Urothelium cell line (cell line): ENCODE measurements at regions not wholly inside any gene's neighbourhood (a gene's known extent, or its start where the extent isn't known, plus 50 kb on each side); places are given as distances from the start of the nearest gene placed in this dataset.
"Not testable (repeated sequence)": the region's sequence is repeated elsewhere in the genome, so short reads cannot be mapped to it uniquely, and the experiment has no call there.

Experiments used
- DNase-seq: peaks from one replicate; pipeline ENCODE4 v3.0.0; 2011; ENCODE audit warnings: low spot score, mixed read lengths
- FAIRE-seq: peaks from 2 replicates; lab custom pipeline; 2011; peaks lifted over from hg19 to GRCh38; lab: Jason Lieb, UNC

GRCh38 chr20:51961964-51962761 lies 159.8 kb upstream of the SALL4 start:
- DNase-seq = no peak
- no peak for FAIRE-seq

DNA sequence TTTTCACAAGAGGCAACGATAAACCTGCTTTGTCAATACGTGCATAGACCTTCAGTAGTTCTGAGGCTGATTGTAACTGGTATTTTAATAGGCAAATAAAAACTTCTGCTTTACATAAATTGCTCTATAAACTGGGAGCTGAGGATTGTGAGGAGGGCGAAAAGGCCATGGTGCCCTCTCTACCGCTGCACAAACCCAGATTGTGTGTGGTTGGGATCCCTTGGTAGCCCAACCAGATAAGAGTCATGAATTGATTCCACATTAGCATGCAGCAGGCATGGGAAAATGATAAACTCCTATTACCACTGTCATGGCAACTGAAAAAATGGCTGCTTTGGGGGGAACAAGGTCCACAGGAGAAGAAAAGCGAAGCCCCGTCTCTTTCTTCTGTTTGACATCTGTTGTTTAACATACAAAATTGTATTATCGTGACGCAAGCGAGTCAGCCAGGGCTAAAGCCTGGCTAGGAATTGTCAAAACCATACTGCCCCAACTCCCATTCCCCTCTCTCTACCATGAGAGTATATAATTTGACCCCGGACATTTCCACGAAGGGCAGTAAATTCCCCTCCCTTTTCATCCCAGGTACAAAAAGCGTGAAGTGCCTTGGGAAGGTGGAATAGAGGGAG lies 157.8 kb upstream of the SALL4 start:
- no peak for DNase-seq
- no peak for FAIRE-seq

GRCh38 chr20:51959066-51959542 lies 156.8 kb upstream of the SALL4 start:
- DNase-seq (no peak), FAIRE-seq (no peak)

DNA sequence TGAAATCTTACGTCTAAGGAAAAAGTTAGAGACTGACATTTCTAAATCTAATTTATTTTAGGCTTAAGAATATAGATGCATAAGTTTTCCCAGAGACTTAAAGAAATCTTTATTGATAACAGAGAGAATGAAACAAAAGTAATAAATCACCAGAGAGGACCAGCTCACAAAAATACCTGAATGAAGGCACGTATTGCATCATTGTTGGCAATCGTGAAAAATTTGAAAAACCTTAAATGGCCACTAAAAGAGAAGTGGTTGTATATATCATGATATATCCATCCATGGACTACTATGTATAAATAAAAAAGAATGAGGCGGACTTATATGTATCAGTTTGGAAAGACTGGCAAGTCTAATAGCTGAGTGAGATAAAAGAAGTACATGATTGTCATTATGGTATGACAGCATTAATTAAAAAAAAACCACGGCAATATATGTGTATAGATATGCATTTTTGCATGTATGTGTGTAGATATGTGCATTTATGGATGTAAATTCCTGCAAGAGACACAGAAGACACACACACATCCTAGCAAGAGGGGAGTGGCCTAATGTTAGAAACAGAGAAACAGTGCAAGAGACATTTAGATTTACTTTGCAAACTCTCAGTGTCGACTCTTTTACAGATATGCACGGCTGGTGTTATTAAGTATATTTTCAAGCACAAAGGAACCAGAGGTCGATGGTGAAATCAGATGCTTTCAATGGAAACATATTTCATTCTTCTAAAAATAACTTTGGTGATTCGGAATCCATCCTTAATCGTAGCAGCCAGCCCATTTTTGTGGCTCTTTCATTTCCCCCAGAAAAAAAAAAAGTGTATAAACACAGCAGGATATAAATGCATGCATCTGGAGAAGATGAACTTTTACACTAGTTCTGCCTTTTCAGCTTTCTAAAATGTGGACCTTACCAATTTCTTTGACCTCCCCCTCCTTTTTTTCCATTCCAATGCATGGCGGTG lies 156.1 kb upstream of the SALL4 start:
- FAIRE-seq = no peak
- DNase-seq = no peak

DNA sequence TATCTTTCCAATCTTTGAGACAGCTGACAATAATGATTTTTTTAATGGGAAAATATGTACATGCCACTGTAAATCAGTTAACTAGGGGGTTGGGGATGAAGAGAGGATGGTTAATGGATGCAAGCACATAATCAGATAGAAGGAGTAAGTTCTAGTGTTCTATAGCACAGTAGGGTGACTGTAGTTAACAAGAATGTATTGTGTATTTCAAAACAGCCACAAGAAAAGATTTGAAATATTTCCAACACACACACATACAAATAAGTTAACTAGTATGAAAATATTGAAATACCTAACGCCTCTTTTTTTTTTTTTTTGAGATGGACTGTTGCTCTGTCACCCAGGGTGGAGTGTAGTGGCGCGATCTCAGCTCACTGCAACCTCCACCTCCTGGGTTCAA lies 153.4 kb upstream of the SALL4 start:
- DNase-seq = no peak
- FAIRE-seq = peak; percentile 58

DNA sequence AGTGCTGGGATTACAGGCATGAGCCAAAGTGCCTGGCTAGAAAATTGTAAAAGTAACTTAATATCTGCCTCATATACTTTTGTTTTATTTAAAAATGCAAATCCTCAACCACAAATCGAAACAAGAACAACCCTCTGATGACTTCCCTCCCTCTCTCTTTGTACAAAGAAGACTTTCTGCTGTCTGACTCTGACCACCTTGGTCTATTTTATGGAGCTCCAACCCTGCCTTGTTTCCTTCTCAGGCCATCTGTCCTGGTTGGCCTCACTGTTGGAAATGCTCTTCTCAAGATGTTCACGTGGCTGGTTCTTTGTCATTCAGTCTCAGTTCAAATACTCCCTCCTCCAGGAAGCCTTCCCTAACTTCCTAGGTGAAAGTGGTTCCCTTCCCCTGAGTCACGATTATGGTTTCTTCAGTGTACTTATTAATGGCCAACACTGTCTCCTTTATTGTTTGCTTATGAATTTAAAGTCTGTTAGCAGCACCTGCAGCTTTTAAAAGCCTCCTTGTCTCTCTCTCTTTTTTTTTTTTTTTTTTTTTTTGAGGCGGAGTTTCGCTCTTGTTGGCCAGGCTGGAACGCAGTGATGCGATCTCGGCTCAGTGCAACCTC lies 151.5 kb upstream of the SALL4 start:
- DNase-seq (no peak), FAIRE-seq (no peak)

- FAIRE-seq = no peak
- DNase-seq = no peak
Observed at GRCh38 chr20:51950926-51951325, 148.6 kb upstream of the SALL4 start.

GRCh38 chr20:51946586-51946985 lies 144.3 kb upstream of the SALL4 start:
- DNase-seq (no peak), FAIRE-seq (no peak)

- DNase-seq = no peak
- FAIRE-seq = no peak
Observed at GRCh38 chr20:51945881-51946280, 143.6 kb upstream of the SALL4 start.

DNA sequence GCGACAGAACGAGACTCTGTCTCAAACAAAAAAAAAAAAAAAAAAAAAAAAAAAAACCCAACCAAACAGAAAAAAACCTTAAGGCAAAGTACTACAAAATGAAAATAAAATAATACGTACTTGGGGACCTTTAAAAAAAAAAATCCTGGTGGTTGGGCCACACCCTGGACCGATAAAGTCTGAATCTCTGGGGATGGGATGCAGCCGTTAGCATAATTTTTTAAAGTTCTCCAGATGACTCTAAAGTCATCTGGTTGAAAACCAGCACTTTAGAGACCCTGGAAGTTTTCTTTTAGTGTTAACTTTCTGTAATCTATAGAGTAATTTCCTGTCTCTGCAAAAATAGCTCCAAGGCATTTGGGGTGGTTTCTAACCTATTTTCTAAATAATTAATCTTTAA lies 142.9 kb upstream of the SALL4 start:
- DNase-seq = no peak
- no peak for FAIRE-seq

- FAIRE-seq (no peak), DNase-seq (no peak)
Observed at GRCh38 chr20:51943761-51944160, 141.4 kb upstream of the SALL4 start.

DNA sequence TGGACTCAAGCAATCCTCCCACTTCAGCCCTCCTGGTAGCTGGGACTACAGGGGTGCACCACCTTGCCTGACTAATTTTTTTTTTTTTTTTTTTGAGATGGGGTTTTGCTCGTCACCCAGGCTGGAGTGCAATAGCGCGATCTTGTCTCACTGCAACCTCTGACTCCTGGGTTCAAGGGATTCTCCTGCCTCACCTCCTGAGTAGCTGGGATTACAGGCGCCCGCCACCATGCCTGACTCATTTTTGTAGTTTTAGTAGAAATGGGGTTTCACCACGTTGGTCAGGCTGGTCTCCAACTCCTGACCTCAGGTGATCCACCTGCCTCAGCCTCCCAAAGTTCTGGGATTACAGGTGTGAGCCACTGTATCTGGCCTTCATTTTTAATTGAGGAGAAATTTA lies 141.0 kb upstream of the SALL4 start:
- DNase-seq, FAIRE-seq: not testable (repeated sequence)

GRCh38 chr20:51941503-51941902 lies 139.2 kb upstream of the SALL4 start:
- no peak for FAIRE-seq
- DNase-seq = no peak

DNA sequence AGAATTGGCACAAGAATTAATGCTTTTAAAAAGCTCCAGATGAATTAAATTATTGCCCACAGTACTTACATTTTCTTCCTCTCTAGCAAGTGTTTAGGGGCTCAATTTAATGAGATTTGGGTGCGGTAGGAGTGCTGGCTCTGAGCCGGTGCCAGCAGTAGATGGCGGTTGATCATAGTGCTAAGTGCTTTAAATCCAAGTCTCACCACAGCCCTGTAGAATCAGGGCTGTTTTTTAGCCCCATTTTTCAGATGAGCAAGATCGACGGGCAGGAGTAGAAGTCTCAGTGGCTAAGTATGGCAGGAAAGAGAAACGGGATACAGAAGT lies 136.9 kb upstream of the SALL4 start:
- DNase-seq = no peak
- FAIRE-seq = no peak

GRCh38 chr20:51938559-51939258 lies 136.4 kb upstream of the SALL4 start:
- no peak for DNase-seq

DNA sequence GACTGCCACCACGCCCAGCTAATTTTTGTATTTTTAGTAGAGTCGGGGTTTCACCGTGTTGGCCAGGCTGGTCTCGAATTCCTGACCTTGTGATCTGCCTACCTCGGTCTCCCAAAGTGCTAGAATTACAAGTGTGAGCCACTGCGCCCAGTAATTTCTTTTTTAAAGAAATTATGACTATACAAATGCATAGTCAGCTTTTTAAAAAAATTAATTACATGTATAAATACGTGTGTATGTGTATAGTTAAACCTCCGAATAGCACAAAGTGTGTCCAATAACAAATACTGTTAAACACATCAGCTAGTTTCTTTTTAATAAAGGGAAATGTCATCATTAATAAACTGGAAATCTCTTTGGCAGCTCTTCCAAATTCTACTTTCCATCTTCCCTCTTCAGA lies 135.5 kb upstream of the SALL4 start:
- DNase-seq = no peak
- FAIRE-seq = no peak

More at GRCh38 chr20:51938559-51939258, 136.4 kb upstream of the SALL4 start:
- FAIRE-seq = no peak

- no peak for FAIRE-seq
- no peak for DNase-seq
Observed at GRCh38 chr20:51936377-51936776, 134.1 kb upstream of the SALL4 start.

DNA sequence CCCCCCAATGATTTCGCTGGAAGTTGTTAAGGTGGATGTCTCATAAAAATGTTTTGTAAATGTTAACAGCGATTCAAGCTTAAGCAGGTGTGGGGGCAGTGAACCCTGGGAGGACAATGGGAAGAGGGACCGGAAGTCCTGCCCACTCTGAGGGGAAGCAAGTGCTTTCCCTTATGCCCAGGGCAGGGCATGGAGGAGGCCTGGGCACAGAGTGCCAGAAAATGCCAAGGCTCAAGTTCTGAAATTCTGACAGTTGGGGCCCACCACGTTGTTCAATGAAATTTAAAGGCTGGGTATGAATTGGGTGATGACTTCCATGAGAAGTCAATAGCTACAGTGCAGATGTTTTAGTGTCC lies 132.7 kb upstream of the SALL4 start:
- FAIRE-seq (no peak), DNase-seq (no peak)

GRCh38 chr20:51934301-51935002 lies 132.1 kb upstream of the SALL4 start:
- FAIRE-seq (no peak), DNase-seq (no peak)

- no peak for FAIRE-seq
- DNase-seq = no peak
Observed at GRCh38 chr20:51931371-51931781, 129.1 kb upstream of the SALL4 start.
